ENCODE measurements at regions not wholly inside any gene's neighbourhood (a gene's known extent, or its start where the extent isn't known, plus 50 kb on each side); places are given as distances from the start of the nearest gene placed in this dataset.

DNA sequence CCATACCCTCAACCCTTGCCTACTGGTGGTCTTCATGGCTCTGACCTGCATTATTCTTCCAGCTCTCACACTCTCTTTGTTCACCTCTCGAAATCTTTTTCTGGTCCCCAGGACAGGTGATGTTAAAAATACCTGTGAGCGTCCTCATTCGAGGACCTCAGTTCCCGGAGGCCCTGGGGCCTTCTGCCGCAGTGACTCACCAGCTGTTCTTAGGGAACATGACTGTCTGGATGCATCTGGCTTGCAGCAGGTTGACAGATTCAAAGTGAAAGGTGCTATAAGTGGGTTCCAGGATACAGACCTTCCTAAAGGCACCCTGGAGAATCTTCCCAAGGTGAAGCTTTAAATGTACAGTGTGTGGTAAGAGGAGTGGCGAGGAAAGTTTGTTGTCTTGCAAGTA is 210.4 kb upstream of the KCNG1 start:
- TF ChIP-seq CTCF (IDR thresholded peaks at IDR 0.05; ENCODE audit: low read length) = no peak
- no peak for TF ChIP-seq EZH2 (optimal IDR thresholded peaks at IDR 0.05; ENCODE audit: low read depth, low read length)
- no peak for TF ChIP-seq EZH2phosphoT487 (IDR thresholded peaks at IDR 0.05; ENCODE audit: low read length)
